ENCODE measurements at regions not wholly inside any gene's neighbourhood (a gene's known extent, or its start where the extent isn't known, plus 50 kb on each side); places are given as distances from the start of the nearest gene placed in this dataset.
A peak's percentile ranks its signal among the peaks of the same experiment; 100 is the strongest.

- no peak for TF ChIP-seq CTCF (IDR thresholded peaks at IDR 0.05; ENCODE audit: poor library complexity, severe bottlenecking)
- peak; percentile 51 for TF ChIP-seq POLR2AphosphoS5 (IDR thresholded peaks at IDR 0.05)
- no peak for TF ChIP-seq TAF1 (IDR thresholded peaks at IDR 0.05; ENCODE audit: low read depth)
- TF ChIP-seq MXI1 (conservative IDR thresholded peaks at IDR 0.05; ENCODE audit: poor library complexity, severe bottlenecking): no peak
- no peak for TF ChIP-seq REST (IDR thresholded peaks at IDR 0.05; ENCODE audit: borderline replicate concordance)
- TF ChIP-seq EP300 (conservative IDR thresholded peaks at IDR 0.05; ENCODE audit: poor library complexity, severe bottlenecking): peak; percentile 87
Observed at GRCh38 chr3:74542441-74542840, 72.0 kb downstream of the CNTN3 start.
